AG08395 (cell line): ENCODE measurements at regions not wholly inside any gene's neighbourhood (a gene's known extent, or its start where the extent isn't known, plus 50 kb on each side); places are given as distances from the start of the nearest gene placed in this dataset.
"Not testable (repeated sequence)": the region's sequence is repeated elsewhere in the genome, so short reads cannot be mapped to it uniquely, and the experiment has no call there.

Source experiments
- DNase-seq: peaks from one replicate; pipeline ENCODE4 v3.0.0; 2012; ENCODE audit warnings: mixed read lengths, low spot score

GRCh38 chr5:30152431-30152830 lies 1041.1 kb upstream of the CDH6 start:
- DNase-seq = no peak

DNA sequence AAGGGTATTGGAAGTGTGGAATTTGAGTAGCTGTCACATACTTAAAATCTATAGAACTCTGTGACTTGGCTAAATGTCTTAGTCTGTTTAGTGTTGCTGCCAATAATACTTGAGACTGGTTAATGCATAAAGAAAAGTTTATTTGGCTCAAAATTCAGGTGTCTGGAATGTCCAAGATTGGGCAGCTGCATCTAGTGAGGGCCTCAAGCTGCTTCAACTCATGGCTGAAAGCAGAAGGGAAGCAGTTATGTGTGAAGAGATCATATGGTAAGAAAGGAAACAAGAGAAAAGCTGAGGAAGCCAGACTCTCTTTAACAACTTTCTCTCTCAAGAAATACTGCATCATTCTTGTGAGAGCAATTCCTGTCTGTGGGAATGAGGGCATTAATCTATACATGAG lies 1043.3 kb upstream of the CDH6 start:
- DNase-seq = no peak

DNA sequence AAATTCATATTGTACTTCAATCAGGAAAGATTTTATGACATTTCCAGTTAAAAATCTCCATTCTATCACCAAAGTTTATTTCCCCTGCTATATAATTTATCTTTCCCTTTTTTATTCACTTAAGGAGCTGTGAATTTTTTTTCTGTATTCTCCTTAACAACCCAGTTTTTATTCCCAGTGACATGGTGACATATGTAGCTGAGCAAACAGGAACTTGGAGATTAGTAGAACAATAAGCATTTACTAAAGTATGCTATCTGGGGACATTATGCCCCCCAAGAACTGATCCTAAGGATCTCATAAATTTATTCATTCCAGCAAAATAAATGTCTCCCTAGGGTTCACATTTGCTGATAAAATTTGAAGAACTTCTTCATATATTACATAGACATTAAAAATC lies 1044.0 kb upstream of the CDH6 start:
- DNase-seq = no peak

GRCh38 chr5:30147976-30148375 lies 1045.5 kb upstream of the CDH6 start:
- DNase-seq = no peak

- DNase-seq = not testable (repeated sequence)
Observed at GRCh38 chr5:30144059-30144458, 1049.4 kb upstream of the CDH6 start.

GRCh38 chr5:30142432-30142831 lies 1051.1 kb upstream of the CDH6 start:
- no peak for DNase-seq

GRCh38 chr5:30121043-30121442 lies 1072.4 kb upstream of the CDH6 start:
- DNase-seq = no peak

GRCh38 chr5:30117135-30117534 lies 1076.4 kb upstream of the CDH6 start:
- no peak for DNase-seq

GRCh38 chr5:30113542-30113941 lies 1079.9 kb upstream of the CDH6 start:
- no peak for DNase-seq

- DNase-seq = no peak
Observed at GRCh38 chr5:30112867-30113266, 1080.6 kb upstream of the CDH6 start.

DNA sequence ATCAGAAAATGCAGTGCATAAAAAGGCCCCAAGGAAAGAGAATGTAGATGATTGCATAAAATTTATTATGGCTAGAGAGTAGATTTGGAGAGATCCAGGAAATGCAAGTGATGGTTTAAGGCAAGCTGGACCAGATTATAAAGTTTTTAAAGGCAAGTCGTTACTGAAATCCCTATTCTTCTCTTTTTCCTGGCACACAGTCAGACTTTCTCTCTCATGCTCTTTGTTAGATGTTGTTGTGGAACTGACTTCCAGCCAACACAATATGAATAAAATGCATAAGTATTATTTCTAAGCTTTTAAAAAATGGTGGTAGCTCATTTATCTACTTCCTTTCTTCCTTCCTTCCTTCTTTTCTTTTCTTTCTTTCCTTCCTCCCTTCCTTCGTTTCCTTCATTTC lies 1085.4 kb upstream of the CDH6 start:
- DNase-seq = no peak

DNA sequence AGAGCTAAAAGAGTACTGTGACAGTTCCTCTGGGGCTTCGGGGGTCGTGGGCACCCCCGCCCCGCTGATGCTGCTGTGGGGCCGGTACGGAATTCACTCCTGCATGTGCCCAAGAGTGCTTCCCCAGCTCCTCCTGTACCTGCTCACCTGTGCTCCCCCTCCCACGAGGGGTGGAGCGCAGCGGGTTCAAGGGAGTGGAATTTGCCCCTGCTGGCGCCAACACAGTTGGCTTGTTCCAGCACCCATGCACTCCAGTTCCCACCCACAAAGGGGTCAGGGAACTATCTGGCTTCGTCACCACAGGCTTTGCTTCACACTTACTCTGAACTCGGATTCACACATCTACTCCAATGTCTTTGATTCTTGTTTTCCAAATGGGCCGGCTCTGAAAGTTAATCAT lies 1086.9 kb upstream of the CDH6 start:
- no peak for DNase-seq

GRCh38 chr5:30104872-30105596 lies 1088.5 kb upstream of the CDH6 start:
- no peak for DNase-seq

GRCh38 chr5:30103452-30104202 lies 1089.9 kb upstream of the CDH6 start:
- no peak for DNase-seq

DNA sequence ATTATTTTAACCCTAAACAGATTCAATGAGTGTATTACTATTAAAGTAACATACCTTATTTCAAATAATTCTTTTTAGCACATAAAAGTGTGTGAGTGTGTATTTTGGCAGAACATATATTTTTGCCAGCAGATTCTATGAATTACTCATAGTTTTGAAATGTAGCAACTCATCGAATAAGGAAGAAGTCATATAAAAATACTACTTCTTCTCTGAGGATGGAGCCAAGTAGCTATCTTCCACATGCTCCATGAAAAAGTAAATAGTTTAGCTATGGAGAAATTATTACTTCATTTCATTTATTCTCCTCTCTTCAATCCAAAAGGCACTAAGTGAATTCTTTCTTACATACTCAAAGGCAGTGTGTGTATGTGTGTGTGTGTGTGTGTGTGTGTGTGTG lies 1090.4 kb upstream of the CDH6 start:
- DNase-seq = no peak

DNA sequence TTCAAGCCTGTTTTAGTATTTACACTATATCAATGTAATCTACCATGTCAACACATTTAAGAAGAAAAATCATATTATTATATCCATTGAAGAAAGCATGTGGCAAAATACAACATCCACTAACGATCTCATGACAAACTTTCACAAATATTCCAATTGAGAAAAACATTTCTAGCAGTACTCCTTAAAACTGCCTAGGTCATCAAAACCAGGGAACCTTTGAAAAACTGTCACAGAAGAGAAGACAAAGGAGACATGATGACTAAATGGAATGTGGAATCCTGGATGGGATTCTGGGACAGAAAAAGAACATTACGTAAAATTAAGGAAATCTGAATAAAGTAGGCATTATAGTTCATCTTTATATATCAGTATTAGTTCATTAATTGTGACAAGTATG lies 1091.3 kb upstream of the CDH6 start:
- no peak for DNase-seq

DNA sequence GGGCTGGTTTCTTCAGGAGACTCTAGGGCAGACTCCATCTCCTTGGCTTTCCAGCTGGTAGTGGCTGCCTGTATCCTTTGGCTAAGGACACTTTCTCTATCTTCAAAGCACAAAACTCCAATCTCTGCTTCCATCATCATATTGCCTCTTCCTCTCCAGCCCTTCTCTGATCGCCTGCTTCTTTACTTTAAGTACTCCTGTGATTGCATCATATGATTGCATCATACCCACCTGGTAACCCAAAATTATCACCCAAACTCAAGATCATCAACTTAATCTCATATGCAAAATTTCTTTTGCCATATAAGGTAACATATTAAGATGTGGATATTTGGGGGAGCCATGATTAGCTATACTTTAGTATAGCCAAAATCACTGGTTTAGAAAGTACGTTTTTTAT lies 1092.6 kb upstream of the CDH6 start:
- no peak for DNase-seq

GRCh38 chr5:30100148-30100713 lies 1093.3 kb upstream of the CDH6 start:
- no peak for DNase-seq

GRCh38 chr5:30099634-30100033 lies 1093.9 kb upstream of the CDH6 start:
- DNase-seq = no peak

GRCh38 chr5:30098940-30099339 lies 1094.5 kb upstream of the CDH6 start:
- no peak for DNase-seq

DNA sequence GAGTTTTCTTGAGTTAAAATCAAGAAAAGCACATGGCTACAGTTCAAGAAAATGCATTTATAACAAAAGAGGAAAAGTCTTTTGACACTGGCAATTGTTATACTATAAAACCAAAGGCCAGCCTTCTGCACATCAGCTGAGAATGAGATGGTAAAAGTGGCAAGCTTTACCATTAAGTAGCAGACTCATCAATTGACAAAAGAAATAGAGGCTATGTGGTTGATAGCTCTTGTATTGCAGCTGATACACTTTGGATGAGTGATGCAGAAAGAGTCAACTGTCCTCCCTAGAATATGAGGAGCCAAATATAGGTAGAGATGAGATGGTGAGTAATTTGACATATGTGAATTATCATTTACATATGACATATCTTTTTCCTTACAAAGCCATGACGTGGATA lies 1100.9 kb upstream of the CDH6 start:
- DNase-seq = no peak

GRCh38 chr5:30069441-30070263 lies 1123.8 kb upstream of the CDH6 start:
- no peak for DNase-seq

DNA sequence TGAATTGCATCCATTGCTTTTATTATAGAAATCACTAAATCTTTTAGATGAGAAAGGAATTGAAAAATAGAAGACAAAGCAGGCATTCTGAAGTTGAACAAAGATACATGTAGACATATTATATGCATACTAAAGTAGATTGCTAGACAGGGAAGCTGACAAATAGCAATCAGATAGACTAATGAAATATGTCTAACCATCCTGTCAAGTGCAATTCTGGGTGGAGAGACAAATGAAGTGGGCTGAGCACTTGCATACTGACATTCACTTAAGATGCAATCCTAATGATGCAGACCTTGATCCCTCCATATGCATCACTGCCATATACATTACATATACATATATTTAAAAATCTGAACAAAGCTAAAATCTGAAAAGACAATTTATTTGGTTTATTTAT lies 1130.0 kb upstream of the CDH6 start:
- no peak for DNase-seq
